ENCODE measurements at regions not wholly inside any gene's neighbourhood (a gene's known extent, or its start where the extent isn't known, plus 50 kb on each side); places are given as distances from the start of the nearest gene placed in this dataset.

DNA sequence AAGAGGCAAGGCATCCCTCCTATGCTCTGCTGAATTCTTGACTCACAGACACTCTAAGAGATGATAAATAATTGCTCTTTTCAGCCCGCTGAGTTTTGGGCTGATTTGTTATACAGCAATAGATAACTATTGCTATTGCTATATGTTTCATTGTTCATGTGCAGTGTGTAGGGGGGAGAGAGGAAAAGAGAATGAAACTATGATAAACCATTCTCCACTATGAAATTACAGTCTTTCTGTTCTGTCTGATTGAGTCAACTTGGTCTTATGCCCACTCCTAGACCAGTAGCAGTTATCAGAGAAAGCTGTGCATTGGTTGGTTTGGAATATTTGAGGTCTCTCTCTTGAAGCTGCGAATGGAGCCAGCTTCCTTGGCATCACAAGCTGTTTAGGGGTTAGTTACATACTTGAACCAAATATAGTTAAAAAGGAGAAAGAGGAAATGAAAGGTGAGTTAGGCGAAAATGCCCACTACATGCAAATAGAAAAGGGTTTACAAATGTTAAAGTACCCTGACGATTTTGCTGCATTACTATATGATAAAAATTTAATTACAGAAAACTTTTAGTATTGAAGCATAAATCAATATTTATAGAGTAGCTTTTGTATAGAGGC is 136.3 kb upstream of the ACTBL2 start:
- DNase-seq (ENCODE audit: extremely low read depth, low read depth), result no peak
- TF ChIP-seq, protein P1, sequence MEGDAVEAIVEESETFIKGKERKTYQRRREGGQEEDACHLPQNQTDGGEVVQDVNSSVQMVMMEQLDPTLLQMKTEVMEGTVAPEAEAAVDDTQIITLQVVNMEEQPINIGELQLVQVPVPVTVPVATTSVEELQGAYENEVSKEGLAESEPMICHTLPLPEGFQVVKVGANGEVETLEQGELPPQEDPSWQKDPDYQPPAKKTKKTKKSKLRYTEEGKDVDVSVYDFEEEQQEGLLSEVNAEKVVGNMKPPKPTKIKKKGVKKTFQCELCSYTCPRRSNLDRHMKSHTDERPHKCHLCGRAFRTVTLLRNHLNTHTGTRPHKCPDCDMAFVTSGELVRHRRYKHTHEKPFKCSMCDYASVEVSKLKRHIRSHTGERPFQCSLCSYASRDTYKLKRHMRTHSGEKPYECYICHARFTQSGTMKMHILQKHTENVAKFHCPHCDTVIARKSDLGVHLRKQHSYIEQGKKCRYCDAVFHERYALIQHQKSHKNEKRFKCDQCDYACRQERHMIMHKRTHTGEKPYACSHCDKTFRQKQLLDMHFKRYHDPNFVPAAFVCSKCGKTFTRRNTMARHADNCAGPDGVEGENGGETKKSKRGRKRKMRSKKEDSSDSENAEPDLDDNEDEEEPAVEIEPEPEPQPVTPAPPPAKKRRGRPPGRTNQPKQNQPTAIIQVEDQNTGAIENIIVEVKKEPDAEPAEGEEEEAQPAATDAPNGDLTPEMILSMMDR (IDR thresholded peaks at IDR 0.05; ENCODE audit: low read depth, low read length), result no peak

DNA sequence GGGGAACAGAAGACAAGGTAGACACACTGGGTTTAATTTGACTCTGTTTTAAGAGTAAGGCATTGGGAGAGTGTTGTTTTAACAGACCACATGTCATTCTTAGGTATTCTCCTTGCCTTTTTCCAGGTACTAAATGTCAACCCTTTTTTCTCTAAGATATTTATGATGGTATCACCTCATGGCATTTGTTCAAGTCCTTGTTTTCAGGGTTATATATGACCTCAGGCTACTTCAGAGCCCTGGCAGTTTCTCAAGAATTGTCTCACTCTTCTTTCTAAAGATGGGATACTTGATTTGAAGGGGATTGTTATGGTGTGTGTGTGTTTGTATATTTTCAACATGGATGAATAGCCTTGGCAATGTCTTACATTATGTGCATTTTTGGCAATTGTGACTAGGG is 131.1 kb upstream of the ACTBL2 start:
- TF ChIP-seq, protein P1 (IDR thresholded peaks at IDR 0.05; ENCODE audit: low read depth, low read length), result no peak
- no peak for DNase-seq (ENCODE audit: extremely low read depth, low read depth)

DNA sequence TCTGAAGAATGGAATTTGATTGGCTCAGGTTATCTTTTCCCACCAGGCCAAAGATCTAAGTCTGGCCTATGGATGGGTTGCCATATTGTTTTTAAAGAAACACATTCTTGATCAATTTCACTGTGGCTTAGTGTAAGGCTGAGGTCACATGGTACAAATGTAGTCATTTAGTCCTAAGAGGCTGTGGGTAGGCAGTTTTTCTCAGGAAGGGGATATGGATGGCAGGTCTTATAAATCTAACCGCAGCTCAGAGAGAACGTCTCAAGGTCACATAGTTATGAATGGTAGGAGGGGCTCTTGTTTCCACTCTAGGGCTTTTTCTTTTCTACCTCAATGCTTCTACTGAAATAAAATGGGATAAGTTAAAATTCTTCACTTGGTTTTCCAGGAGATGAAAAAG is 128.6 kb upstream of the ACTBL2 start:
- TF ChIP-seq, protein P1 (IDR thresholded peaks at IDR 0.05; ENCODE audit: low read depth, low read length), result no peak
- DNase-seq (ENCODE audit: extremely low read depth, low read depth), result no peak

DNA sequence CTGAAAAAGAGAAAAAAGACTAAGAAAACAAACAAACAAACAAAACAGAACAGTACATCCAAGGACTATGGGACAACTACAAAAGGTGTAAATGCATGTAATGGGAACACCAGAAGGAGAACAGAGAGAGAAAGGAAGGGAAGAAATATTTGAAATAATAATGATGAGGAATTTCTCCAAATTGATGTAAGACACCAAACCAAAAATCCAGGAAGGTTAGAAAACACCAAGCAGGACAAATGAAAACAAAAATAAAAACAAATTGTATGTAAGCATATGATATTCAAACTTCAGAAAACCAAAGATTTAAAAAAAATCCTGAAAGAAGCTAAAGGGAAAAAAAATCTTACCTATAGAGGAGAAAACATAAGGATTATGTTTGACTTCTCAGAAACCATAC is 125.9 kb upstream of the ACTBL2 start:
- TF ChIP-seq, protein P1 (IDR thresholded peaks at IDR 0.05; ENCODE audit: low read depth, low read length), result no peak
- no peak for DNase-seq (ENCODE audit: extremely low read depth, low read depth)

DNA sequence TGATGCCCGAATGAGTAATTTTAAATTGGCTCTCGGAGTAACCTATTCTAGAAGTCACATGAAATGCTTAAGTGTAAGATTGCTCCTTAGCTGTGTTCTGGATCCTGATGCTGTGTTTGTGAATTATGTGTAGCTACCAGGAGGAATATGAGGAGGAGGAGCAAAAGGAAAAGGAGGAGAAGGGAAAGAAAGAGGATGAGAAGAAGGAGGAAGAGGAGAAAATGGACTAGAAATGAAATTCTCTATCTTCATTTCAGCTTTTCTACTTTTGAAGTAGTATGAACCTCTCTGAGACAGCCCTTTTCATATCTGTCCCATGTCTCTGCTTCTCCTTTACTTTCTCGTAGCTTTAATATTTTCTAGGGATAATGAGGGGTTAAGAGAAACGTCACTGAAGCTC is 119.4 kb upstream of the ACTBL2 start:
- no peak for DNase-seq (ENCODE audit: extremely low read depth, low read depth)
- TF ChIP-seq, protein P1 (IDR thresholded peaks at IDR 0.05; ENCODE audit: low read depth, low read length), result no peak

DNA sequence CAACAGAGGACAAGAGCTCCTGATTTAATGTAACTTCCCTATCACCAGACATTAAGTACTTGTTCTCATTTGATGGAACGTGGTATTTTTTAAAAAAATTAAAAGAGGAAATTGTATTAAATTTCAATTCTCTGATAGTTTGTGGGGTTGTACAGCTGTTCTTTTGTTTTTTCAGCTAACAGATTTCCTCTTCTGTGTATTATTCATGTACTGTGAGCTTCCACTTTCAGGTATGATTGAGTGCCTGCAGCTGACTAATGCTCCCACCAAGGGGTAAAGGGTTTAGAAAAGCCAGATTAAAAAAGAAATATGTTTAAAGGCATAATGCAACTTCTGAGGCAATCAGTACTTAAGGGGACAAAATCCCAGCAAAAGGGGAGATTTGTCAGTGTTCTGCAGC is 117.7 kb upstream of the ACTBL2 start:
- DNase-seq (ENCODE audit: extremely low read depth, low read depth), result no peak
- TF ChIP-seq, protein P1 (IDR thresholded peaks at IDR 0.05; ENCODE audit: low read depth, low read length), result no peak

DNA sequence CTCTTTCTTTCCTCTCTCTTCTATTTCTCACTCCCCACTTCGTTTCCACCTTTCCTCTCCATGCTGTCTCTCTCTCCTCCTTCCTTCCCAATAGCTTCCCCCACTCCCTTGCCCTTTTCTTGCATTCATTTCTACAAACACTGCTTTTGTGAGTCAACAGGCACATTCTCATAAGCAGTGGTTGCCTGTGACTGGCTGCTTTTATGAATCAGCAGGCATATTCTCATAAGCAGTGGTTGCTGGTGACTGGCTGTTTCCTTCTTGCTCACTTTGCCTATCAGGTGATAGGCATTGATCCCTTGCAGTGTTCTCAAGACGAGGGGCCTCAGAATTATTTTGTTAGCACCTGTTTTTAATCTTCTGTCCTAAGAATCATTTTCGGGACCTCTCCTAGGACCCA is 116.1 kb upstream of the ACTBL2 start:
- DNase-seq (ENCODE audit: extremely low read depth, low read depth), result no peak

More for the DNA sequence above, 116.1 kb upstream of the ACTBL2 start:
- TF ChIP-seq, protein P1 (IDR thresholded peaks at IDR 0.05; ENCODE audit: low read depth, low read length), result no peak

Measured in AG09319 (cell line).